K562 (cell line): ENCODE measurements at regions not wholly inside any gene's neighbourhood (a gene's known extent, or its start where the extent isn't known, plus 50 kb on each side); places are given as distances from the start of the nearest gene placed in this dataset.

Experiments
- CEBPB ChIP-seq: fragments of 450-650 bp; IDR thresholded peaks from 2 replicates; pipeline ENCODE4 v1.6.1; 2016; ENCODE audit warnings: missing genetic modification characterization, missing compliant biosample characterization
- IFI16 ChIP-seq: fragments of 250-450 bp; sonication (Bioruptor Pico); IDR thresholded peaks from 2 replicates; pipeline ENCODE4 v2.1.2; 2022; ENCODE audit warnings: mild to moderate bottlenecking, inconsistent platforms
- ILK ChIP-seq: fragments of 450-650 bp; IDR thresholded peaks from 2 replicates; pipeline ENCODE4 v1.6.1; 2016; ENCODE audit warnings: missing genetic modification characterization, low read depth, mild to moderate bottlenecking, missing compliant biosample characterization, moderate library complexity, borderline replicate concordance
- KDM1A ChIP-seq, 2 experiments: fragments of 450-650 bp; IDR thresholded peaks; 2 replicates each; pipeline ENCODE4 v1.6.1; 2016; ENCODE audit warnings: mild to moderate bottlenecking in 2 of 2
- MAFG ChIP-seq: fragments of 450-650 bp; conservative IDR thresholded peaks from 2 replicates; pipeline ENCODE4 v1.6.1; 2016; ENCODE audit warnings: missing genetic modification characterization, missing compliant biosample characterization
- MTF1 ChIP-seq: fragments of 250-450 bp; sonication (Bioruptor Pico); IDR thresholded peaks from 2 replicates; pipeline ENCODE4 v1.9.0; 2021; ENCODE audit warnings: moderate library complexity, mild to moderate bottlenecking, inconsistent platforms, borderline replicate concordance
- RBBP5 ChIP-seq: fragments of 200-600 bp; sonication (generic); IDR thresholded peaks from 2 replicates; pipeline ENCODE4 v1.6.1; 2012; ENCODE audit warnings: borderline replicate concordance, mild to moderate bottlenecking, low read length, control low read depth, inconsistent platforms; ENCODE audit not compliant: insufficient read depth, poor library complexity, severe bottlenecking
- SLC30A9 ChIP-seq: fragments of 250-450 bp; sonication (Bioruptor Pico); IDR thresholded peaks from 2 replicates; pipeline ENCODE4 v1.8.0; 2022; ENCODE audit warnings: mild to moderate bottlenecking, moderate library complexity
- ZNF174 ChIP-seq: fragments of 250-450 bp; sonication (Bioruptor Pico); IDR thresholded peaks from 2 replicates; pipeline ENCODE4 v1.4.0; 2020; ENCODE audit warnings: mild to moderate bottlenecking
- ZNF239 ChIP-seq: fragments of 250-450 bp; sonication (Bioruptor Pico); IDR thresholded peaks from 2 replicates; pipeline ENCODE4 v1.4.0; 2020; ENCODE audit warnings: mild to moderate bottlenecking
- ZNF41 ChIP-seq: fragments of 250-450 bp; sonication (Bioruptor Pico); conservative IDR thresholded peaks from 2 replicates; pipeline ENCODE4 v1.4.0; 2020; ENCODE audit warnings: mild to moderate bottlenecking
- ZNF445 ChIP-seq: fragments of 250-450 bp; sonication (Bioruptor Pico); IDR thresholded peaks from 2 replicates; pipeline ENCODE4 v1.4.0; 2020; ENCODE audit warnings: low read depth, mild to moderate bottlenecking, moderate library complexity
- ZNF764 ChIP-seq: fragments of 250-450 bp; sonication (Bioruptor Pico); IDR thresholded peaks from 2 replicates; pipeline ENCODE4 v1.4.0; 2020; ENCODE audit warnings: low read depth, mild to moderate bottlenecking, moderate library complexity
- TF ChIP-seq, protein P1 (sequence below), 2 experiments: fragments of 450-650 bp in 1 of 2; sonication (generic) in 1 of 2; formaldehyde crosslinking in 1 of 2; IDR thresholded peaks; 2 replicates each; pipeline versions ENCODE4 v1.7.1 to v1.9.0; 2016 to 2022; ENCODE audit warnings: inconsistent platforms in 1 of 2, mild to moderate bottlenecking in 1 of 2, missing genetic modification reagents in 1 of 2
- TF ChIP-seq, protein P2 (sequence below), 2 experiments: fragments of 250-450 bp in 1 of 2; fragments of 450-650 bp in 1 of 2; sonication (Bioruptor Pico) in 1 of 2; IDR thresholded peaks; 2 replicates each; pipeline versions ENCODE4 v1.6.1 to v1.8.0; 2016 to 2021; ENCODE audit warnings: mild to moderate bottlenecking in 2 of 2, moderate library complexity in 2 of 2, missing compliant biosample characterization in 1 of 2, missing genetic modification characterization in 1 of 2
- TF ChIP-seq, protein P3 (sequence below): fragments of 250-450 bp; sonication (Bioruptor Pico); IDR thresholded peaks from 2 replicates; pipeline ENCODE4 v1.8.0; 2022; ENCODE audit warnings: inconsistent platforms, mild to moderate bottlenecking, moderate library complexity, borderline replicate concordance

DNA sequence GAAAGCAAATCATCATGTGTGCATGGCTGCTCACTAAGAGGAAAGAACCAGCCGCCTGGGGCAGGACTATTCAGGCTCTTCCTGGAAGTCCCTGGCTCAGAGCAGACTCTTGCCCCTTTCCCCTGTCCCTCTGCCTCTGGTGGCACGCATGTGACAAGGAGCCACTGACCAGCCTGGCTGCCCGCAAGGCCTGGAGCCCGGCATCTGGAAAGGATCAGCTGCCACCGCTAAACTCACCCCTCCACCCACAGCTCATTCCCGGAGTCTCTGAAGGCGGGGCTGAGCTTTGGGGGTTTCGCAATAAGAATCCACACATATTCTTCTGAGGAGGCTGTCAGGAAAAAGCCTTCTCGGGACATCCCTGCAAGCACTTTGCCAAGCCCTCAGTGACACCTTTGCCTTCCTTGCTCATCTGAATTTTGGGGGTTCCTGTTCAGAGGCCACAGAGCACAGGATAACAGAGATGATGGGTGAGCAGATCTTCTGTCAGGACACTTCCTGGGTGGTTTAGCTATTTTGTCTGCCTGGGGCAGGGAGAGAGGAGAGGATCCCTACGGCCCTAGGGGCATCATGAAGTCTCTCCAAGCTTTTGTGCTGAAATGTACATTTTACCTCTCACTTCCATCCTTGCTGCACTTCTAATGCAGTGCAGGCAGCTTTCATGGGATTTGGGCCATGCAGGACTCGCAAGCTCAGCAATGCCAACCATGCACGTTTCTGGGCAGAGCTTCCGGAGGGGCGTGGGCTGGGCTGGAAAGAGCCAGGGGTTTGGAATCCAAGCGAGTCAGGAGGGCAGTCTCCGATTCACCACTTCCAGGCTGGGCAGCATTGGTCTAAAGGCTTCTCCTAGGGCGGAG, 124.8 kb upstream of the MAP1LC3B2 start (continued):
- TF ChIP-seq, protein P1, sequence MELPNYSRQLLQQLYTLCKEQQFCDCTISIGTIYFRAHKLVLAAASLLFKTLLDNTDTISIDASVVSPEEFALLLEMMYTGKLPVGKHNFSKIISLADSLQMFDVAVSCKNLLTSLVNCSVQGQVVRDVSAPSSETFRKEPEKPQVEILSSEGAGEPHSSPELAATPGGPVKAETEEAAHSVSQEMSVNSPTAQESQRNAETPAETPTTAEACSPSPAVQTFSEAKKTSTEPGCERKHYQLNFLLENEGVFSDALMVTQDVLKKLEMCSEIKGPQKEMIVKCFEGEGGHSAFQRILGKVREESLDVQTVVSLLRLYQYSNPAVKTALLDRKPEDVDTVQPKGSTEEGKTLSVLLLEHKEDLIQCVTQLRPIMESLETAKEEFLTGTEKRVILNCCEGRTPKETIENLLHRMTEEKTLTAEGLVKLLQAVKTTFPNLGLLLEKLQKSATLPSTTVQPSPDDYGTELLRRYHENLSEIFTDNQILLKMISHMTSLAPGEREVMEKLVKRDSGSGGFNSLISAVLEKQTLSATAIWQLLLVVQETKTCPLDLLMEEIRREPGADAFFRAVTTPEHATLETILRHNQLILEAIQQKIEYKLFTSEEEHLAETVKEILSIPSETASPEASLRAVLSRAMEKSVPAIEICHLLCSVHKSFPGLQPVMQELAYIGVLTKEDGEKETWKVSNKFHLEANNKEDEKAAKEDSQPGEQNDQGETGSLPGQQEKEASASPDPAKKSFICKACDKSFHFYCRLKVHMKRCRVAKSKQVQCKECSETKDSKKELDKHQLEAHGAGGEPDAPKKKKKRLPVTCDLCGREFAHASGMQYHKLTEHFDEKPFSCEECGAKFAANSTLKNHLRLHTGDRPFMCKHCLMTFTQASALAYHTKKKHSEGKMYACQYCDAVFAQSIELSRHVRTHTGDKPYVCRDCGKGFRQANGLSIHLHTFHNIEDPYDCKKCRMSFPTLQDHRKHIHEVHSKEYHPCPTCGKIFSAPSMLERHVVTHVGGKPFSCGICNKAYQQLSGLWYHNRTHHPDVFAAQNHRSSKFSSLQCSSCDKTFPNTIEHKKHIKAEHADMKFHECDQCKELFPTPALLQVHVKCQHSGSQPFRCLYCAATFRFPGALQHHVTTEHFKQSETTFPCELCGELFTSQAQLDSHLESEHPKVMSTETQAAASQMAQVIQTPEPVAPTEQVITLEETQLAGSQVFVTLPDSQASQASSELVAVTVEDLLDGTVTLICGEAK (IDR thresholded peaks at IDR 0.05) = no peak
- TF ChIP-seq, protein P1 (CRISPR knock-in tag; IDR thresholded peaks at IDR 0.05) = no peak
- TF ChIP-seq, protein P2, sequence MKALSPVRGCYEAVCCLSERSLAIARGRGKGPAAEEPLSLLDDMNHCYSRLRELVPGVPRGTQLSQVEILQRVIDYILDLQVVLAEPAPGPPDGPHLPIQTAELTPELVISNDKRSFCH (CRISPR knock-in tag; IDR thresholded peaks at IDR 0.05) = no peak
- TF ChIP-seq, protein P2 (tag; IDR thresholded peaks at IDR 0.05) = no peak
- TF ChIP-seq RBBP5 (no peak), MAFG (no peak), SLC30A9 (no peak), MTF1 (CRISPR knock-in tag) (no peak), ZNF239 (CRISPR knock-in tag) (no peak), ZNF764 (CRISPR knock-in tag) (no peak), ZNF174 (CRISPR knock-in tag) (no peak), CEBPB (tag) (peak; percentile 98), IFI16 (no peak), ZNF445 (CRISPR knock-in tag) (no peak), ILK (no peak), KDM1A (IDR thresholded peaks at IDR 0.05) (no peak), ZNF41 (no peak)
- TF ChIP-seq, protein P3, sequence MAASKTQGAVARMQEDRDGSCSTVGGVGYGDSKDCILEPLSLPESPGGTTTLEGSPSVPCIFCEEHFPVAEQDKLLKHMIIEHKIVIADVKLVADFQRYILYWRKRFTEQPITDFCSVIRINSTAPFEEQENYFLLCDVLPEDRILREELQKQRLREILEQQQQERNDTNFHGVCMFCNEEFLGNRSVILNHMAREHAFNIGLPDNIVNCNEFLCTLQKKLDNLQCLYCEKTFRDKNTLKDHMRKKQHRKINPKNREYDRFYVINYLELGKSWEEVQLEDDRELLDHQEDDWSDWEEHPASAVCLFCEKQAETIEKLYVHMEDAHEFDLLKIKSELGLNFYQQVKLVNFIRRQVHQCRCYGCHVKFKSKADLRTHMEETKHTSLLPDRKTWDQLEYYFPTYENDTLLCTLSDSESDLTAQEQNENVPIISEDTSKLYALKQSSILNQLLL (CRISPR knock-in tag) = no peak
